T-helper 2 cell treated with Interferon-gamma antibody and Interleukin-4, amounts not matched to agents 5 μg/mL and 100 μg/mL, for 36 hours (primary cell): ENCODE measurements at regions not wholly inside any gene's neighbourhood (a gene's known extent, or its start where the extent isn't known, plus 50 kb on each side); places are given as distances from the start of the nearest gene placed in this dataset.
"Not testable (repeated sequence)": the region's sequence is repeated elsewhere in the genome, so short reads cannot be mapped to it uniquely, and the experiment has no call there.

Source experiments
- DNase-seq: peaks from one replicate; pipeline ENCODE4 v3.0.0; 2021; ENCODE audit warnings: low spot score
- H3K27ac Mint-ChIP-seq: one replicate; pipeline ENCODE4 v1.8.0; 2021; ENCODE audit warnings: mild to moderate bottlenecking, mixed read lengths
- H3K27me3 Mint-ChIP-seq: one replicate; pipeline ENCODE4 v1.8.0; 2021; ENCODE audit warnings: low read depth, mixed read lengths
- H3K36me3 Mint-ChIP-seq: one replicate; pipeline ENCODE4 v1.8.0; 2021; ENCODE audit warnings: low read depth, mixed read lengths
- H3K4me1 Mint-ChIP-seq: one replicate; pipeline ENCODE4 v1.8.0; 2021; ENCODE audit warnings: low read depth, mixed read lengths
- H3K4me3 Mint-ChIP-seq: one replicate; pipeline ENCODE4 v1.8.0; 2022; ENCODE audit warnings: mild to moderate bottlenecking, moderate library complexity, mixed read lengths
- H3K9me3 Mint-ChIP-seq: one replicate; pipeline ENCODE4 v1.8.0; 2021; ENCODE audit warnings: mixed read lengths

- Mint-ChIP-seq H3K4me1 (no peaks in the 10 kb centered on the region), H3K36me3 (no peaks in the 10 kb centered on the region), H3K4me3 (no peak overlapping the region), H3K27me3 (no peaks in the 10 kb centered on the region), H3K9me3 (no peaks in the 10 kb centered on the region), H3K27ac (no peak overlapping the region)
- DNase-seq: no peak
Observed at GRCh38 chr9:26669701-26670670, 222.6 kb downstream of the CAAP1 start.

GRCh38 chr9:26667882-26668281, 224.7 kb downstream of the CAAP1 start:
- Mint-ChIP-seq H3K27ac (no peak overlapping the region), H3K36me3 (no peaks in the 10 kb centered on the region), H3K27me3 (no peaks in the 10 kb centered on the region), H3K4me3 (no peak overlapping the region), H3K9me3 (no peaks in the 10 kb centered on the region), H3K4me1 (no peaks in the 10 kb centered on the region)
- no peak for DNase-seq

GRCh38 chr9:26665666-26666065, 226.9 kb downstream of the CAAP1 start:
- Mint-ChIP-seq H3K27ac (no peak overlapping the region), H3K4me3 (no peak overlapping the region), H3K27me3 (no peaks in the 10 kb centered on the region), H3K9me3 (no peaks in the 10 kb centered on the region), H3K4me1 (no peaks in the 10 kb centered on the region), H3K36me3 (no peaks in the 10 kb centered on the region)
- DNase-seq: no peak

GRCh38 chr9:26664087-26664773, 228.4 kb downstream of the CAAP1 start:
- H3K4me3 Mint-ChIP-seq, DNase-seq, H3K9me3 Mint-ChIP-seq, H3K27me3 Mint-ChIP-seq, H3K36me3 Mint-ChIP-seq, H3K27ac Mint-ChIP-seq, H3K4me1 Mint-ChIP-seq: not testable (repeated sequence)

- Mint-ChIP-seq H3K27me3 (no peaks in the 10 kb centered on the region), H3K4me1 (no peaks in the 10 kb centered on the region), H3K27ac (no peak overlapping the region), H3K4me3 (no peak overlapping the region), H3K9me3 (no peaks in the 10 kb centered on the region), H3K36me3 (no peaks in the 10 kb centered on the region)
- no peak for DNase-seq
Observed at GRCh38 chr9:26662476-26662875, 230.1 kb downstream of the CAAP1 start.

GRCh38 chr9:26658476-26658875, 234.1 kb downstream of the CAAP1 start:
- no peaks in the 10 kb centered on the region for H3K36me3 Mint-ChIP-seq
- no peak overlapping the region for H3K4me3 Mint-ChIP-seq
- no peaks in the 10 kb centered on the region for H3K27me3 Mint-ChIP-seq
- H3K4me1 Mint-ChIP-seq: no peaks in the 10 kb centered on the region
- H3K9me3 Mint-ChIP-seq: no peaks in the 10 kb centered on the region
- no peak for DNase-seq
- no peak overlapping the region for H3K27ac Mint-ChIP-seq

GRCh38 chr9:26657958-26658357, 234.6 kb downstream of the CAAP1 start:
- no peak overlapping the region for H3K4me3 Mint-ChIP-seq
- H3K36me3 Mint-ChIP-seq: no peaks in the 10 kb centered on the region
- H3K9me3 Mint-ChIP-seq: no peaks in the 10 kb centered on the region
- H3K27ac Mint-ChIP-seq: no peak overlapping the region
- H3K4me1 Mint-ChIP-seq: no peaks in the 10 kb centered on the region
- DNase-seq: no peak
- no peaks in the 10 kb centered on the region for H3K27me3 Mint-ChIP-seq

GRCh38 chr9:26656003-26656870, 236.4 kb downstream of the CAAP1 start:
- no peaks in the 10 kb centered on the region for H3K9me3 Mint-ChIP-seq
- H3K4me3 Mint-ChIP-seq: no peak overlapping the region
- no peaks in the 10 kb centered on the region for H3K27me3 Mint-ChIP-seq
- no peak overlapping the region for H3K27ac Mint-ChIP-seq
- no peak for DNase-seq
- no peaks in the 10 kb centered on the region for H3K4me1 Mint-ChIP-seq
- H3K36me3 Mint-ChIP-seq: no peaks in the 10 kb centered on the region

- H3K27ac Mint-ChIP-seq: no peak overlapping the region
- H3K9me3 Mint-ChIP-seq: no peaks in the 10 kb centered on the region
- no peak overlapping the region for H3K4me3 Mint-ChIP-seq
- H3K27me3 Mint-ChIP-seq: no peaks in the 10 kb centered on the region
- no peaks in the 10 kb centered on the region for H3K36me3 Mint-ChIP-seq
- H3K4me1 Mint-ChIP-seq: no peaks in the 10 kb centered on the region
- no peak for DNase-seq
Observed at GRCh38 chr9:26655166-26655565, 237.4 kb downstream of the CAAP1 start.

- Mint-ChIP-seq H3K27me3 (no peaks in the 10 kb centered on the region), H3K36me3 (no peaks in the 10 kb centered on the region), H3K9me3 (no peaks in the 10 kb centered on the region), H3K27ac (no peak overlapping the region), H3K4me1 (no peaks in the 10 kb centered on the region), H3K4me3 (no peak overlapping the region)
- no peak for DNase-seq
Observed at GRCh38 chr9:26650325-26650724, 242.3 kb downstream of the CAAP1 start.

GRCh38 chr9:26643826-26644225, 248.8 kb downstream of the CAAP1 start:
- no peaks in the 10 kb centered on the region for H3K9me3 Mint-ChIP-seq
- H3K4me3 Mint-ChIP-seq: no peak overlapping the region
- H3K36me3 Mint-ChIP-seq: no peaks in the 10 kb centered on the region
- H3K4me1 Mint-ChIP-seq: no peaks in the 10 kb centered on the region
- no peak for DNase-seq
- H3K27ac Mint-ChIP-seq: no peak overlapping the region
- no peaks in the 10 kb centered on the region for H3K27me3 Mint-ChIP-seq

- no peaks in the 10 kb centered on the region for H3K27me3 Mint-ChIP-seq
- H3K4me3 Mint-ChIP-seq: no peak overlapping the region
- H3K4me1 Mint-ChIP-seq: no peaks in the 10 kb centered on the region
- DNase-seq: no peak
- no peaks in the 10 kb centered on the region for H3K9me3 Mint-ChIP-seq
- H3K27ac Mint-ChIP-seq: no peak overlapping the region
- H3K36me3 Mint-ChIP-seq: no peaks in the 10 kb centered on the region
Observed at GRCh38 chr9:26639761-26640160, 252.8 kb downstream of the CAAP1 start.

GRCh38 chr9:26637101-26637500, 255.5 kb downstream of the CAAP1 start:
- DNase-seq: no peak
- Mint-ChIP-seq H3K4me1 (no peaks in the 10 kb centered on the region), H3K27me3 (no peaks in the 10 kb centered on the region), H3K4me3 (no peak overlapping the region), H3K9me3 (no peaks in the 10 kb centered on the region), H3K36me3 (no peaks in the 10 kb centered on the region), H3K27ac (no peak overlapping the region)

- H3K4me1 Mint-ChIP-seq, H3K36me3 Mint-ChIP-seq, H3K9me3 Mint-ChIP-seq, H3K27ac Mint-ChIP-seq, H3K27me3 Mint-ChIP-seq, DNase-seq, H3K4me3 Mint-ChIP-seq: not testable (repeated sequence)
Observed at GRCh38 chr9:26613851-26614350, 278.7 kb downstream of the CAAP1 start.
